Suprapubic skin (tissue), 4 donors: ENCODE measurements at regions not wholly inside any gene's neighbourhood (a gene's known extent, or its start where the extent isn't known, plus 50 kb on each side); places are given as distances from the start of the nearest gene placed in this dataset.

Experiments used
- DNase-seq, 2 donors: peaks; one replicate each; pipeline ENCODE4 v3.0.0-alpha.2; 2019; ENCODE audit warnings: low spot score in 2 of 2
- H3K27ac ChIP-seq: fragments of 200-600 bp; sonication (generic); one replicate; pipeline ENCODE4 v1.5.1; 2019
- H3K27me3 ChIP-seq: fragments of 200-600 bp; sonication (generic); one replicate; pipeline ENCODE4 v1.5.1; 2019
- H3K36me3 ChIP-seq: fragments of 200-600 bp; sonication (generic); one replicate; pipeline ENCODE4 v1.5.1; 2019
- H3K4me1 ChIP-seq: fragments of 200-600 bp; sonication (generic); one replicate; pipeline ENCODE4 v1.5.1; 2019
- H3K4me3 ChIP-seq: fragments of 200-600 bp; sonication (generic); one replicate; pipeline ENCODE4 v1.5.1; 2019; ENCODE audit warnings: mild to moderate bottlenecking
- H3K9me3 ChIP-seq: fragments of 200-600 bp; sonication (generic); one replicate; pipeline ENCODE4 v1.5.1; 2019
- CTCF ChIP-seq, 2 donors: fragments of 200-600 bp in 1 of 2; fragments of 450-650 bp in 1 of 2; sonication (generic) in 1 of 2; IDR thresholded peaks; one replicate each; pipeline ENCODE4 v1.5.1; 2016 to 2019; ENCODE audit warnings: antibody characterized with exemption in 2 of 2, mild to moderate bottlenecking in 1 of 2, moderate library complexity in 1 of 2
- EP300 ChIP-seq: sonication (generic); formaldehyde crosslinking; IDR thresholded peaks from one replicate; pipeline ENCODE4 v1.6.1; 2017; ENCODE audit warnings: antibody characterized with exemption
- POLR2A ChIP-seq, 2 donors: fragments of 450-650 bp; IDR thresholded peaks; one replicate each; pipeline ENCODE4 v1.6.1; 2017; ENCODE audit warnings: antibody characterized with exemption in 2 of 2, mild to moderate bottlenecking in 2 of 2, moderate library complexity in 2 of 2
- POLR2AphosphoS5 ChIP-seq, 3 donors: sonication (generic); formaldehyde crosslinking; IDR thresholded peaks; one replicate each; pipeline ENCODE4 v1.6.1; 2017; ENCODE audit warnings: antibody characterized with exemption in 3 of 3
- WGBS: methylation state at CpG from one replicate; pipeline ENCODE4 v1.1.5; 2018; 5-methylcytosine and 5-hydroxymethylcytosine counted together

- no peak overlapping the region for H3K27ac ChIP-seq
- no peaks in the 10 kb centered on the region for H3K27me3 ChIP-seq
- no peaks in the 10 kb centered on the region for H3K36me3 ChIP-seq
- WGBS = 70% methylated on average over 2 of the region's 21 CpGs
- H3K9me3 ChIP-seq = peaks cover 6% of the 10 kb centered on the region
- no peak overlapping the region for H3K4me3 ChIP-seq
- H3K4me1 ChIP-seq = no peaks in the 10 kb centered on the region
- TF ChIP-seq POLR2AphosphoS5 (IDR thresholded peaks at IDR 0.05) (no peak), CTCF (IDR thresholded peaks at IDR 0.05) (no peak), POLR2A (IDR thresholded peaks at IDR 0.05) (no peak), EP300 (no peak)
- DNase-seq = no peak
These were observed 259.4 kb downstream of the VGLL3 start for GRCh38 chr3:86731501-86731901.

DNA sequence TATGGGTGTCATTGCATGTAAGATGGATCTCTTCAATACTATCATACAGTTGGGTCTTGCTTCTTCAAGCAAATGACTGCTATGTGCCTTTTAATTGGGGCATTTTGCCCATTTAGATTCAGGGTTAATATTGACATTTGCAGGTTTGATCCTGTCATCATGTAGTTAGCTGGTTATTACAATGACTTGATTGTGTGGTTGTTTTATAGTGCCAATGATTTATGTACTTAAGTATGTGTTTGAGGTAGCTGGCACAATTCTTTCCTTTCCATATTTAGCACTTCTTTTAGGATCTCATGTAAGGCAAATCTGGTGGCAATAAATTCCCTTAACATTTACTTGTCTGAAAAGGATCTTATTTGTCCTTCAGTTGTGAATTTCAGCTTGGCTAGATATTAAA is 267.5 kb downstream of the VGLL3 start:
- DNase-seq = no peak
- Histone ChIP-seq H3K9me3 (no peaks in the 10 kb centered on the region), H3K4me3 (no peak overlapping the region), H3K36me3 (no peaks in the 10 kb centered on the region), H3K27ac (no peak overlapping the region), H3K4me1 (no peaks in the 10 kb centered on the region), H3K27me3 (no peaks in the 10 kb centered on the region)
- no peak for TF ChIP-seq POLR2AphosphoS5 (IDR thresholded peaks at IDR 0.05)
- TF ChIP-seq EP300 = no peak
- TF ChIP-seq POLR2A (IDR thresholded peaks at IDR 0.05) = no peak
- TF ChIP-seq CTCF (IDR thresholded peaks at IDR 0.05) = no peak

DNA sequence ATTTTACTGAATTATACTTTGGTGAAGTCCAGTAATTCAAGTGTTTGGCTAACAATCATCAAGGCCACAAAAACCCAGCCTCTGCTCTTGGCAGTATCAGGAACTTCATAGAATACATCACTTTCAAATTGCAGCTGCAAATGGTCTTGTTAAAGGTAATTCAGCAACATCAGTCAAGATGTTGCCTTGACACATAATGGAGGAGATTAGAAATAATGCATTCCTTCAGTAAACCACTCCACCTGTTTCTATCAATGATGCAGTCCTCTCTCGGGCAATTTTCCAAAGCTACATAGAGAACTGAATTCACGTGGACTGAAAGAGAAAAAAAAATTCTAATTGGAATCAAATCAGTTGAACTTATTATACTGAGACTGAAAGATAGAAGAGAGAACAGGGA is 279.3 kb downstream of the VGLL3 start:
- Histone ChIP-seq H3K27ac (no peak overlapping the region), H3K4me3 (no peak overlapping the region), H3K36me3 (no peaks in the 10 kb centered on the region), H3K9me3 (no peaks in the 10 kb centered on the region), H3K27me3 (no peaks in the 10 kb centered on the region), H3K4me1 (no peaks in the 10 kb centered on the region)
- 59% methylated on average over 2 of the region's 2 CpGs for WGBS
- TF ChIP-seq POLR2A (IDR thresholded peaks at IDR 0.05) = no peak
- TF ChIP-seq EP300 = no peak
- TF ChIP-seq POLR2AphosphoS5 (IDR thresholded peaks at IDR 0.05) = no peak
- no peak for TF ChIP-seq CTCF (IDR thresholded peaks at IDR 0.05)
- DNase-seq = no peak

GRCh38 chr3:86708893-86709292 is 282.1 kb downstream of the VGLL3 start:
- Histone ChIP-seq H3K4me1 (no peaks in the 10 kb centered on the region), H3K27me3 (no peaks in the 10 kb centered on the region), H3K36me3 (no peaks in the 10 kb centered on the region), H3K27ac (no peak overlapping the region), H3K4me3 (no peak overlapping the region), H3K9me3 (no peaks in the 10 kb centered on the region)
- WGBS = 92% methylated on average over 2 of the region's 7 CpGs
- no peak for DNase-seq
- TF ChIP-seq POLR2AphosphoS5 (IDR thresholded peaks at IDR 0.05) (no peak), POLR2A (IDR thresholded peaks at IDR 0.05) (no peak), CTCF (IDR thresholded peaks at IDR 0.05) (no peak), EP300 (no peak)

- H3K36me3 ChIP-seq = no peaks in the 10 kb centered on the region
- TF ChIP-seq POLR2AphosphoS5 (IDR thresholded peaks at IDR 0.05) (no peak), POLR2A (IDR thresholded peaks at IDR 0.05) (no peak), EP300 (no peak), CTCF (IDR thresholded peaks at IDR 0.05) (no peak)
These were observed 288.5 kb downstream of the VGLL3 start for GRCh38 chr3:86702381-86702958.

More at GRCh38 chr3:86702381-86702958, 288.5 kb downstream of the VGLL3 start:
- WGBS = 13% methylated on average over 1 of the region's 1 CpG
- Histone ChIP-seq H3K4me3 (no peak overlapping the region), H3K27me3 (no peaks in the 10 kb centered on the region), H3K9me3 (no peaks in the 10 kb centered on the region), H3K27ac (no peak overlapping the region), H3K4me1 (no peaks in the 10 kb centered on the region)
- DNase-seq = no peak
